ENCODE measurements at regions not wholly inside any gene's neighbourhood (a gene's known extent, or its start where the extent isn't known, plus 50 kb on each side); places are given as distances from the start of the nearest gene placed in this dataset.

DNA sequence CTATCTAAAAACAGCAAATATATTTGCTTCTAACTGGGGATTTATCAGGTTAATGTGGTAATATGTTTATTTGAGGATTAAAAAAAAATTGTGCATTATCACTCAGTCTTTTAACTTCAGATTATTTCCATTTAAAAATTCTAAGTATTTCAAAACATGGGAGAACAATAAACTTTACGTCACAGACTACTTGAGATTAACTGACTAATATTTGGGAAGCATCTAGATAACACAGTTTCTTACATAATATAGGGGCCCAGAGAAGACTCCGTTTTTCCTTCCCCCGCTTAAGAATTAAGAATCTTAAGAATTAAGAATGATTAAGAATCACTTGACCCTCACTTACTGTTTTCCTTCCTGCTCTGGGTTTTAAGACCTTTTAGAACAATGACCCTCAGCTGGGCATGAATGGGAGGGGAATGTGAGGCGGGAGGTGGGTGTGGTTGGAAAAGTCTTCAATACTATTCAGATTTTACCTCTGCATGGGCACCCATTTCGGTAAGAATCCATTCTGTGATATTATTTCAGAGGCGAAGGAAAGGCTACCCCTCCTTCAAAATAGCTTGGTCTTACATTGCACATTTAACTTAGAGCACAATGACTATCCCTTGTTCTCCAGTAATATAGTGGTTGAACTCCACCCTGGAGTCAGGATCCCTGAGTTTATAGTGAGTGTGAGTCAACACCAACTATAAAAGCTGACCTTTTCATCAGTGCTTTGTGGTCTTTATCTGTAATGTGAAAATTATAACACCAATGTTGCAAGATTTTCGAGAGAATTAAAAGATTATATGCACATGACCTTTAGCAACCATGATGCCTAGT lies 821.3 kb downstream of the USP25 start:
- Mint-ChIP-seq H3K9me3 (ENCODE audit: unreplicated experiment) (no peaks in the 10 kb centered on the region), H3K27me3 (ENCODE audit: unreplicated experiment) (no peaks in the 10 kb centered on the region), H3K4me3 (ENCODE audit: unreplicated experiment) (no peak overlapping the region), H3K27ac (ENCODE audit: unreplicated experiment) (no peak overlapping the region), H3K36me3 (ENCODE audit: unreplicated experiment) (no peaks in the 10 kb centered on the region), H3K4me1 (ENCODE audit: low read depth, unreplicated experiment) (no peaks in the 10 kb centered on the region)
- no peak for TF ChIP-seq CTCF (IDR thresholded peaks at IDR 0.05; ENCODE audit: partially characterized antibody, unreplicated experiment)
- DNase-seq = no peak

DNA sequence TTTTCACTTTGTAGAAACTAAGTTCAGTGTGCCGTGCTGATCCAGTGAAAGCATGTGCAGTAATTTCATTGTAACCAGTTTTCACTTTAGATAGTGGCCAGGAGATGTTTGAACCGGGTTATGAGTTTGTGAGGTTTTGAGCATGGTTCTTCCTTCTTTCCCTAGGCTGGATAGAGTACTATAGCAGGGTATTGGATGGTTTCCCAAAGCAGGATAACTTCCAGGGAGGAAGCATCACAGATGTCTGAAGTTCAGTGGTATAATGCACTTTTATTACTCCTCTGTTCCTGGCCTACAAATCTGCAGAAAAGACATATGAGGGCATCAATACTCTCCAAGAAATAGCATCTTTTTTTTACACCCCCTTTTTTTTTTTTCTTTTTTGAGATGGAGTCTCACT lies 823.1 kb downstream of the USP25 start:
- no peaks in the 10 kb centered on the region for H3K4me1 Mint-ChIP-seq (ENCODE audit: low read depth, unreplicated experiment)
- DNase-seq = no peak
- no peaks in the 10 kb centered on the region for H3K9me3 Mint-ChIP-seq (ENCODE audit: unreplicated experiment)
- H3K36me3 Mint-ChIP-seq (ENCODE audit: unreplicated experiment) = no peaks in the 10 kb centered on the region
- TF ChIP-seq CTCF (IDR thresholded peaks at IDR 0.05; ENCODE audit: partially characterized antibody, unreplicated experiment) = no peak
- no peak overlapping the region for H3K27ac Mint-ChIP-seq (ENCODE audit: unreplicated experiment)
- H3K4me3 Mint-ChIP-seq (ENCODE audit: unreplicated experiment) = no peak overlapping the region
- H3K27me3 Mint-ChIP-seq (ENCODE audit: unreplicated experiment) = no peaks in the 10 kb centered on the region

- DNase-seq = no peak
- Mint-ChIP-seq H3K27me3 (ENCODE audit: unreplicated experiment) (no peaks in the 10 kb centered on the region), H3K27ac (ENCODE audit: unreplicated experiment) (no peak overlapping the region), H3K36me3 (ENCODE audit: unreplicated experiment) (no peaks in the 10 kb centered on the region), H3K4me3 (ENCODE audit: unreplicated experiment) (no peak overlapping the region), H3K9me3 (ENCODE audit: unreplicated experiment) (no peaks in the 10 kb centered on the region), H3K4me1 (ENCODE audit: low read depth, unreplicated experiment) (no peaks in the 10 kb centered on the region)
- no peak for TF ChIP-seq CTCF (IDR thresholded peaks at IDR 0.05; ENCODE audit: partially characterized antibody, unreplicated experiment)
Measured at GRCh38 chr21:16554503-16554902, 824.7 kb downstream of the USP25 start.

DNA sequence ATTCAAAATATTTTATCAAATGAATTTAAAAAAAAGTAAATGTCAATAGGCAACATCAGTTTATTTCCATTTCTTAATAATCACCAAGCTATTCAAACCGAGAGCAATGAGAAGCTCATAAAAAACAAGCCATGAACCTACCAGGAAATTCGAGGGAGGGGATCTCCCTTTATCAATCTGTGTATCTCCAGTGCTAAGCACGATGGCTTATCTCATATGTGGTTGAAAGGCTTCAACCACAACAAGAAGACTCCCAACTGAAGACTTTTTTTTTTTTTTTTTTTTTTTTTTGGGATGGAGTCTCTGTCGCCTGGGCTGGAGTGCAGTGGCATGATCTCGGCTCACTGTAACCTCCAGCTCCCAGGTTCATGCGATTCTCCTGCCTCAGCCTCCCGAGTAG lies 833.3 kb downstream of the USP25 start:
- Mint-ChIP-seq H3K36me3 (ENCODE audit: unreplicated experiment) (no peaks in the 10 kb centered on the region), H3K4me3 (ENCODE audit: unreplicated experiment) (no peak overlapping the region), H3K27me3 (ENCODE audit: unreplicated experiment) (no peaks in the 10 kb centered on the region), H3K4me1 (ENCODE audit: low read depth, unreplicated experiment) (no peaks in the 10 kb centered on the region), H3K9me3 (ENCODE audit: unreplicated experiment) (no peaks in the 10 kb centered on the region), H3K27ac (ENCODE audit: unreplicated experiment) (no peak overlapping the region)
- DNase-seq = no peak
- no peak for TF ChIP-seq CTCF (IDR thresholded peaks at IDR 0.05; ENCODE audit: partially characterized antibody, unreplicated experiment)

DNA sequence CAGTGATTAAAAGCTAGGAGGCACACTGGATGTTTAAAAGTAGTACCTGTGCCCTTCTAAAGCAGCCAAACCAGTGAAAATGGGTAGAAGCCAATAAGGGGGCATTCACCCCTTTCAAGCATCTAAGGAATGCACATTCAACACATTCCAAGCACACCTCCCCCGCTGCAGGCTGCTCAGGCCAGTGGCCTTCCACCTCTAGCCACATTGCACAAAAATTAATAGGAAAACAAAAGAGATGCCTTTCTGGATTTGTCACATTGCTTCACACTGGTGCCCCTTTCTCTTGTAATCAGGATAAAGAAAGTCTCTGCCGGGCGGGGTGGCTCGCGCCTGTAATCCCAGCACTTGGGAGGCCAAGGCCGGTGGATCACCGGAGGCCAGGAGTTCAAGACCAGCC lies 834.0 kb downstream of the USP25 start:
- no peak overlapping the region for H3K4me3 Mint-ChIP-seq (ENCODE audit: unreplicated experiment)
- H3K27me3 Mint-ChIP-seq (ENCODE audit: unreplicated experiment) = no peaks in the 10 kb centered on the region
- no peaks in the 10 kb centered on the region for H3K9me3 Mint-ChIP-seq (ENCODE audit: unreplicated experiment)
- DNase-seq = no peak
- no peaks in the 10 kb centered on the region for H3K4me1 Mint-ChIP-seq (ENCODE audit: low read depth, unreplicated experiment)
- H3K36me3 Mint-ChIP-seq (ENCODE audit: unreplicated experiment) = no peaks in the 10 kb centered on the region
- no peak overlapping the region for H3K27ac Mint-ChIP-seq (ENCODE audit: unreplicated experiment)
- TF ChIP-seq CTCF (IDR thresholded peaks at IDR 0.05; ENCODE audit: partially characterized antibody, unreplicated experiment) = no peak

Data from glutamatergic neuron (in vitro differentiated cells).